DND-41 (cell line): ENCODE measurements at regions not wholly inside any gene's neighbourhood (a gene's known extent, or its start where the extent isn't known, plus 50 kb on each side); places are given as distances from the start of the nearest gene placed in this dataset.
"Not testable (repeated sequence)": the region's sequence is repeated elsewhere in the genome, so short reads cannot be mapped to it uniquely, and the experiment has no call there.

Experiments
- ATAC-seq: fragments of 200-7000 bp; cut with Tn5 transposase; 3 replicates; pipeline ENCODE4 v1.9.1; 2021; ENCODE audit warnings: low read depth; ENCODE audit not compliant: insufficient read depth
- DNase-seq: peaks from one replicate; pipeline ENCODE4 v3.0.0-alpha.2; 2020
- H2AFZ ChIP-seq: 2 replicates; pipeline ENCODE4 v1.6.0; 2012; ENCODE audit warnings: low read depth, low read length
- H3K27ac ChIP-seq: 2 replicates; pipeline ENCODE4 v1.5.1; 2012; ENCODE audit warnings: low read length, inconsistent platforms
- H3K27me3 ChIP-seq: fragments of 200-600 bp; sonication (generic); 2 replicates; pipeline ENCODE4 v1.6.0; 2012; ENCODE audit warnings: low read length, mild to moderate bottlenecking, inconsistent platforms; ENCODE audit not compliant: insufficient read depth, poor library complexity
- H3K36me3 ChIP-seq: 2 replicates; pipeline ENCODE4 v1.5.1; 2012; ENCODE audit warnings: low read length, inconsistent platforms; ENCODE audit not compliant: insufficient read depth
- H3K4me1 ChIP-seq: 2 replicates; pipeline ENCODE4 v1.5.1; 2012; ENCODE audit warnings: mild to moderate bottlenecking, low read length; ENCODE audit not compliant: insufficient read depth
- H3K4me2 ChIP-seq: 2 replicates; pipeline ENCODE4 v1.6.0; 2012; ENCODE audit warnings: mild to moderate bottlenecking, moderate library complexity, low read length, inconsistent platforms; ENCODE audit not compliant: insufficient read depth
- H3K4me3 ChIP-seq, 2 experiments: fragments of 200-600 bp in 1 of 2; shearing (Covaris generic) in 1 of 2; 2 replicates each; pipeline ENCODE4 v1.5.1; 2012 to 2016; ENCODE audit warnings: inconsistent platforms in 2 of 2, low read length in 2 of 2, mild to moderate bottlenecking in 2 of 2, low read depth in 1 of 2, moderate library complexity in 1 of 2
- H3K79me2 ChIP-seq: 2 replicates; pipeline ENCODE4 v1.6.0; 2012; ENCODE audit warnings: low read length, inconsistent platforms; ENCODE audit not compliant: insufficient read depth
- H3K9ac ChIP-seq: 2 replicates; pipeline ENCODE4 v1.6.0; 2012; ENCODE audit warnings: low read depth, mild to moderate bottlenecking, inconsistent platforms, low read length, moderate library complexity
- H3K9me3 ChIP-seq: 2 replicates; pipeline ENCODE4 v1.5.1; 2012; ENCODE audit warnings: low read length, moderate library complexity, mild to moderate bottlenecking, inconsistent platforms; ENCODE audit not compliant: insufficient read depth, severe bottlenecking
- H4K20me1 ChIP-seq: 2 replicates; pipeline ENCODE4 v1.6.0; 2012; ENCODE audit warnings: low read length; ENCODE audit not compliant: insufficient read depth
- EZH2 ChIP-seq: IDR thresholded peaks from 3 replicates; pipeline ENCODE4 v1.6.1; 2012; ENCODE audit warnings: borderline replicate concordance, low read depth, mild to moderate bottlenecking, moderate library complexity, low read length, inconsistent platforms; ENCODE audit not compliant: severe bottlenecking
- TF ChIP-seq, protein P1 (sequence below): IDR thresholded peaks from 2 replicates; pipeline ENCODE4 v1.5.1; 2012; ENCODE audit warnings: borderline replicate concordance, low read length, moderate library complexity, mild to moderate bottlenecking; ENCODE audit not compliant: poor library complexity, severe bottlenecking; ENCODE audit errors: extremely low read depth

DNA sequence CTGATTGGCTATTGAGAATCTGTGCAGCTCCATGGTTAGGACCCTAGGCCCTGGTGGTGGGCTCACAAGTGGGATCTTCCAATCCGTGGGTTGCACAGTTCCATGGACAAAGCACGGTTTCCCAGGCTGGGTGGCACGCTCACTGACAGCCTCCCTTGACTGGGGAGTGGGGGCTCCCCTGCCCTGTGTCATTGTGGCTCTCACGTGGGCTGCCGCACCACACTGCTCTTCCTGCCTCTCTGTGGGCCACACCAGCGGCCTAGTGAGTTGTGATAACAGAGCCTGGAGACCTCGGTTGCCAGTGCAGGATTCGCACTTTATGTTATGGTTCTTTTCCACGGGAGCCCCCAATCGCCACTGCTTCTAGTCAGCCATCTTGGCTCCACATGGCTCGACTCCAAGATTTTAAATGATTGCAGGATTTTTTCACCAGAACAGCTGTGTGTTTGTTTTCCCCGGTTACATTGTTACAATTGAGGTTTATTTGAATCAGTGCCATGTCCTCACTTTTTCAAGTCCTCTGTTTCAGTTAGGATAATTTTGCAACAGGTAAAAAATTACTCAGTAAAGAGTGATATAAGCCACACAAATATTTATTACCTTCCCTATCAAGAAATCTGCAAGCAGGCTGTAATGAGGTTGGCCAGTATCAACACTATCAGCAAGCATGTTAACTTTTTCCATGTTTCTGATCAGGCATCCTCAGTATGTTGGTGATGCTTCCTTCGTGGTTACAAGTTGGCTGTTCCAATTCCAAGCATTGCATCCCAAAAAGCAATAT, 253.8 kb downstream of the ZNF608 start:
- no peaks in the 10 kb centered on the region for H3K27me3 ChIP-seq
- H3K27ac ChIP-seq, result no peak overlapping the region
- H3K36me3 ChIP-seq, result no peaks in the 10 kb centered on the region
- no peak overlapping the region for H3K4me3 ChIP-seq
- H3K9me3 ChIP-seq, result peaks cover 14% of the 10 kb centered on the region
- DNase-seq (no peak), ATAC-seq (no peak)
- H3K4me1 ChIP-seq, result no peaks in the 10 kb centered on the region
- TF ChIP-seq, protein P1, sequence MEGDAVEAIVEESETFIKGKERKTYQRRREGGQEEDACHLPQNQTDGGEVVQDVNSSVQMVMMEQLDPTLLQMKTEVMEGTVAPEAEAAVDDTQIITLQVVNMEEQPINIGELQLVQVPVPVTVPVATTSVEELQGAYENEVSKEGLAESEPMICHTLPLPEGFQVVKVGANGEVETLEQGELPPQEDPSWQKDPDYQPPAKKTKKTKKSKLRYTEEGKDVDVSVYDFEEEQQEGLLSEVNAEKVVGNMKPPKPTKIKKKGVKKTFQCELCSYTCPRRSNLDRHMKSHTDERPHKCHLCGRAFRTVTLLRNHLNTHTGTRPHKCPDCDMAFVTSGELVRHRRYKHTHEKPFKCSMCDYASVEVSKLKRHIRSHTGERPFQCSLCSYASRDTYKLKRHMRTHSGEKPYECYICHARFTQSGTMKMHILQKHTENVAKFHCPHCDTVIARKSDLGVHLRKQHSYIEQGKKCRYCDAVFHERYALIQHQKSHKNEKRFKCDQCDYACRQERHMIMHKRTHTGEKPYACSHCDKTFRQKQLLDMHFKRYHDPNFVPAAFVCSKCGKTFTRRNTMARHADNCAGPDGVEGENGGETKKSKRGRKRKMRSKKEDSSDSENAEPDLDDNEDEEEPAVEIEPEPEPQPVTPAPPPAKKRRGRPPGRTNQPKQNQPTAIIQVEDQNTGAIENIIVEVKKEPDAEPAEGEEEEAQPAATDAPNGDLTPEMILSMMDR, result no peak
- no peak for TF ChIP-seq EZH2
- H3K79me2 ChIP-seq, result no peaks in the 10 kb centered on the region
- no peak overlapping the region for H3K4me2 ChIP-seq
- H3K9ac ChIP-seq, result no peak overlapping the region
- H4K20me1 ChIP-seq, result no peaks in the 10 kb centered on the region
- no peak overlapping the region for H2AFZ ChIP-seq

DNA sequence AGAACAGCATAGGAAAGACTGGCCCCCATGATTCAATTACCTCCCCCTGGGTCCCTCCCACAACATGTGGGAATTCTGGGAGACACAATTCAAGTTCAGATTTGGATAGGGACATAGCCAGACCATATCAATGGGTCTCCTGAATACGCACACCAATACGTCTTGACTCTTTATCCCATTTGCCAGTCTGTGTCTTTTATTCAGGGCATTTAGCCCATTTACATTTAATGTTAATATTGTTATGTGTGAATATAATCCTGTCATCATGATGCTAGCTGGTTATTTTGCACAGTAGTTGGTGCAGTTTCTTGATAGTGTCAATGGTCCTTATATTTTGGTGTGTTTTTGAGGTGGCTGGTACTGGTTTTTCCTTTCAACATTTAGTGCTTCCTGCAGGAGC, 256.1 kb downstream of the ZNF608 start:
- not testable (repeated sequence) for DNase-seq, H3K4me1 ChIP-seq, H3K9ac ChIP-seq, H3K4me2 ChIP-seq, H2AFZ ChIP-seq, ATAC-seq, H4K20me1 ChIP-seq, H3K4me3 ChIP-seq, H3K27me3 ChIP-seq, H3K36me3 ChIP-seq, H3K27ac ChIP-seq, H3K79me2 ChIP-seq
- H3K9me3 ChIP-seq, result peaks cover 14% of the 10 kb centered on the region

DNA sequence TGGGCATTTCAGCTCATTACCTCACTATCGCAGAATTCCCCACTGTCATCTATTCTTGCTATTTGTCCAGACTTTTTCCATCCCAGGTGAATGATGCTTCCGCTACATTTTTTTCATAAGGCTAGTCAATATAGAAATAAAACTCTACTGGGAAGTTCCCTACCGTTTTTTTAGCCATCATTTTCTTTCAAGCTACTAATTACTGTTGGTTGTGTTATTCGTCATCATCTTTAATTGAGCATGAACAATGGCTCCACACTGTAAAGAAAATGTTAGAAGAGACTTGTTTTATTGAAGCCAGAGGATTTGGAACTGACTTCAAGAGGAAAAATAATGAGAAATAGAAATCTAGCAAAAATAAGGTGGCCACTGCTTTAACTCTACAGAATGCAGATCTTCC, 265.0 kb downstream of the ZNF608 start:
- TF ChIP-seq EZH2, result no peak
- TF ChIP-seq, protein P1, result no peak
- no peak overlapping the region for H3K27ac ChIP-seq
- no peak overlapping the region for H2AFZ ChIP-seq
- H4K20me1 ChIP-seq, result no peaks in the 10 kb centered on the region
- DNase-seq (no peak), ATAC-seq (no peak)
- H3K79me2 ChIP-seq, result no peaks in the 10 kb centered on the region
- peaks cover 16% of the 10 kb centered on the region for H3K4me1 ChIP-seq
- no peak overlapping the region for H3K9ac ChIP-seq
- H3K27me3 ChIP-seq, result no peaks in the 10 kb centered on the region
- no peaks in the 10 kb centered on the region for H3K9me3 ChIP-seq
- no peaks in the 10 kb centered on the region for H3K36me3 ChIP-seq
- H3K4me2 ChIP-seq, result no peak overlapping the region
- H3K4me3 ChIP-seq, result no peak overlapping the region

DNA sequence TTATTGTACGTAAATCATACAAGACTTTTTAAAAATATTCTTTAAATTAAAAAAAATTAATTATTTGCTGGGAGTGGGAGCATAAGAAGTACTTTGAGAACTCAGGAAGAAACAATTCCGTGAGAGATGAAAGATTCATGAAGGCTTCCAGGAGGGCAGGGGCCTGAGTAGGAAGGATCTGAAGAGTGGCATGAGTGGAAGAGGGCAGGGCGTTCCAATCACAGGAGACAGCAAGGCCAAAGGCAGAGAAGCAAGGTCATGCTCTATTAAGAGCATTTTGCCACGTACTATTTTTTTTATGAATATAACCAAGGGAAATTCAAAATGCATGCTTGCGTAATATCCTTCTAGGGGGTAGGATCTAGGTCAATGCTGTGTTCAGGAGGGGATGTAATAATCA, 265.5 kb downstream of the ZNF608 start:
- H3K36me3 ChIP-seq, result no peaks in the 10 kb centered on the region
- H3K9me3 ChIP-seq, result no peaks in the 10 kb centered on the region
- H2AFZ ChIP-seq, result no peak overlapping the region
- ATAC-seq (no peak), DNase-seq (no peak)
- no peak overlapping the region for H3K4me3 ChIP-seq
- TF ChIP-seq, protein P1, result no peak
- TF ChIP-seq EZH2, result no peak
- H3K4me2 ChIP-seq, result no peak overlapping the region
- no peak overlapping the region for H3K9ac ChIP-seq
- no peak overlapping the region for H3K27ac ChIP-seq
- no peaks in the 10 kb centered on the region for H3K79me2 ChIP-seq
- no peaks in the 10 kb centered on the region for H3K27me3 ChIP-seq
- peaks cover 16% of the 10 kb centered on the region for H3K4me1 ChIP-seq
- no peaks in the 10 kb centered on the region for H4K20me1 ChIP-seq
